ENCODE measurements at regions not wholly inside any gene's neighbourhood (a gene's known extent, or its start where the extent isn't known, plus 50 kb on each side); places are given as distances from the start of the nearest gene placed in this dataset.

GRCh38 chrX:124917011-124917410 lies 402.7 kb upstream of the TEX13C start:
- H3K27ac ChIP-seq, result no peak overlapping the region
- TF ChIP-seq ZFX (IDR thresholded peaks at IDR 0.05) (no peak), CTCF (conservative IDR thresholded peaks at IDR 0.05) (no peak)

- TF ChIP-seq CTCF (conservative IDR thresholded peaks at IDR 0.05), result no peak
- TF ChIP-seq ZFX (IDR thresholded peaks at IDR 0.05), result no peak
- H3K27ac ChIP-seq, result no peak overlapping the region
These were observed 394.0 kb upstream of the TEX13C start for GRCh38 chrX:124925681-124926080.

- H3K27ac ChIP-seq, result no peak overlapping the region
- TF ChIP-seq ZFX (IDR thresholded peaks at IDR 0.05) (no peak), CTCF (conservative IDR thresholded peaks at IDR 0.05) (no peak)
These were observed 388.4 kb upstream of the TEX13C start for GRCh38 chrX:124931241-124931640.

GRCh38 chrX:124931958-124932357 lies 387.7 kb upstream of the TEX13C start:
- TF ChIP-seq CTCF (conservative IDR thresholded peaks at IDR 0.05), result no peak

GRCh38 chrX:124938715-124939114 lies 381.0 kb upstream of the TEX13C start:
- TF ChIP-seq CTCF (conservative IDR thresholded peaks at IDR 0.05), result no peak

More at GRCh38 chrX:124931958-124932357, 387.7 kb upstream of the TEX13C start:
- no peak overlapping the region for H3K27ac ChIP-seq

GRCh38 chrX:124940531-124940930 lies 379.1 kb upstream of the TEX13C start:
- H3K27ac ChIP-seq, result no peak overlapping the region
- TF ChIP-seq CTCF (conservative IDR thresholded peaks at IDR 0.05) (no peak), ZFX (IDR thresholded peaks at IDR 0.05) (no peak)

More at GRCh38 chrX:124938715-124939114, 381.0 kb upstream of the TEX13C start:
- no peak overlapping the region for H3K27ac ChIP-seq

GRCh38 chrX:124954402-124954801 lies 365.3 kb upstream of the TEX13C start:
- H3K27ac ChIP-seq, result no peak overlapping the region
- TF ChIP-seq ZFX (IDR thresholded peaks at IDR 0.05) (no peak), CTCF (conservative IDR thresholded peaks at IDR 0.05) (no peak)
